AG04450 (cell line): ENCODE measurements at regions not wholly inside any gene's neighbourhood (a gene's known extent, or its start where the extent isn't known, plus 50 kb on each side); places are given as distances from the start of the nearest gene placed in this dataset.
"Not testable (repeated sequence)": the region's sequence is repeated elsewhere in the genome, so short reads cannot be mapped to it uniquely, and the experiment has no call there.

Source experiments
- CTCF ChIA-PET: fragments of 300-600, 350-600 bp; formaldehyde crosslinking; extraction: SDS; loops from one replicate; lab custom pipeline; 2022; ENCODE audit warnings: antibody characterized with exemption, inconsistent platforms; lab: Charles Lee
- POLR2A ChIA-PET: fragments of 350-600 bp; formaldehyde crosslinking; extraction: SDS; loops from one replicate; lab custom pipeline; 2021; ENCODE audit warnings: antibody characterized with exemption, inconsistent platforms; lab: Yijun Ruan, JAX
- DNase-seq: peaks from one replicate; pipeline ENCODE4 v3.0.0-alpha.2; 2011; ENCODE audit warnings: low read depth, low spot score
- H3K27ac ChIP-seq: one replicate; pipeline ENCODE4 v1.5.1; 2012; ENCODE audit warnings: low read depth, low read length, control low read depth
- H3K27me3 ChIP-seq: one replicate; pipeline ENCODE4 v1.6.0; 2012; ENCODE audit warnings: low read length; ENCODE audit not compliant: control insufficient read depth, insufficient read depth
- H3K4me3 ChIP-seq: 2 replicates; pipeline ENCODE4 v1.5.1; 2011; ENCODE audit warnings: mild to moderate bottlenecking, low read depth, low read length, control low read depth
- H3K9me3 ChIP-seq: 2 replicates; pipeline ENCODE4 v1.5.1; 2012; ENCODE audit warnings: low read length; ENCODE audit not compliant: control insufficient read depth, insufficient read depth
- TF ChIP-seq, protein P1 (sequence below): IDR thresholded peaks from 2 replicates; pipeline ENCODE4 v1.5.1; 2011; ENCODE audit warnings: low read depth, low read length, control low read depth, inconsistent platforms

DNA sequence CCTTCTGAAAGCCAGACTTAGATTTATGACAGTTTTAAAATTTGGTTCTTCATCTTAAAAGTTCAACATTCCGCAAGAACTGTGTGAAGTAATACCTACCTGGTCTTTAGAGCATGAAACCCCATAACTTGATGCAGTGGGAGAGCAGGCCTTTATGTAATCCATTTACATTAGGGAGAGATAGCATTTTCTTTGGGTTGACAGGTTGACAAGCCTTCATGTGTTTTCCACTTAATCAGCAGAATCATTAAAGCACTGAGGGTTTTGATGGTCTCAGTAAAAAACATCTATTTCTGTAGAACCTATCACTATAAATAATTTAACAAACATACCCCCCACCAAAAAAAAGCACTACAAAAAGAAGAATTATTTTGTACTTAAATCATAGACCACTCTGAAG, 121.6 kb upstream of the KIF2A start:
- Histone ChIP-seq H3K4me3 (no peak overlapping the region), H3K27me3 (no peaks in the 10 kb centered on the region), H3K27ac (no peak overlapping the region), H3K9me3 (no peaks in the 10 kb centered on the region)
- no peak for DNase-seq
- ChIA-PET POLR2A (no interaction called here), CTCF (no interaction called here)
- TF ChIP-seq, protein P1, sequence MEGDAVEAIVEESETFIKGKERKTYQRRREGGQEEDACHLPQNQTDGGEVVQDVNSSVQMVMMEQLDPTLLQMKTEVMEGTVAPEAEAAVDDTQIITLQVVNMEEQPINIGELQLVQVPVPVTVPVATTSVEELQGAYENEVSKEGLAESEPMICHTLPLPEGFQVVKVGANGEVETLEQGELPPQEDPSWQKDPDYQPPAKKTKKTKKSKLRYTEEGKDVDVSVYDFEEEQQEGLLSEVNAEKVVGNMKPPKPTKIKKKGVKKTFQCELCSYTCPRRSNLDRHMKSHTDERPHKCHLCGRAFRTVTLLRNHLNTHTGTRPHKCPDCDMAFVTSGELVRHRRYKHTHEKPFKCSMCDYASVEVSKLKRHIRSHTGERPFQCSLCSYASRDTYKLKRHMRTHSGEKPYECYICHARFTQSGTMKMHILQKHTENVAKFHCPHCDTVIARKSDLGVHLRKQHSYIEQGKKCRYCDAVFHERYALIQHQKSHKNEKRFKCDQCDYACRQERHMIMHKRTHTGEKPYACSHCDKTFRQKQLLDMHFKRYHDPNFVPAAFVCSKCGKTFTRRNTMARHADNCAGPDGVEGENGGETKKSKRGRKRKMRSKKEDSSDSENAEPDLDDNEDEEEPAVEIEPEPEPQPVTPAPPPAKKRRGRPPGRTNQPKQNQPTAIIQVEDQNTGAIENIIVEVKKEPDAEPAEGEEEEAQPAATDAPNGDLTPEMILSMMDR: no peak

DNA sequence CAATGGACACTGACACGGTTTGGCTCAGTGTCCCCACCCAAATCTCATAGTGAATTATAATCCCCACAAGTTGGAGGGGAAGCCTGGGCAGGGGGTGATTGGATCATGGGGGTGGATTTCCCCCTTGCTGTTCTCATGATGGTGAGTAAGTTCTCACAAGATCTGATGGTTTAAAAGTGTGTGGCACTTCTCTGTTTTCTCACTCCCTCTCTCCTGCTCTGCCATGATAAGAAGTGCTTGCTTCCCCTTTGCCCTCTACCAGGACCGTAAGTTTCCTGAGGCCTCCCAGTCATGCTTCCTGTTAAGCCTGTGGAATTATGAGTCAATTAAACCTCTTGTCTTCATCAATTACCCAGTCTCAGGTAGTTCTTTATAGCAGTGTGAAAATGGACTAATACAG, 115.8 kb upstream of the KIF2A start:
- CTCF ChIA-PET: no interaction called here
- H3K27me3 ChIP-seq: no peaks in the 10 kb centered on the region

DNA sequence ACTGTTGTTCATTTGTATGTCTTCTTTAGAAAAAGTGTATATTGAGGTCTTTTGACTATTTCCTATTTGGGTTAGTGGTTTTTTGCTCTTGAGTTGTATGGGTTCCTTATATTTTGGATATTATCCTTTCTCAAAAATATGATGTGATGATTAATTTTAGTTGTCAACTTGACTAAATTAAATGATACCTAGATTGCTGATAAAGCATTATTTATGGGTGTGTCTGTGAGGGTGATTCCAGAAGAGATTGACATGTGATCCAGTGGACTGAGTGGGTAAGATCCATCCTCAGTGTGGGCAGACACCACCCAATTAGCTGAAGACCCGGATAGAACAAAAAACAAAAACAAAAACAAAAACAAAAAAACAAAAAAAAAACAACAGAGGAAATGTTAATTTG, 115.1 kb upstream of the KIF2A start:
- Histone ChIP-seq H3K4me3 (no peak overlapping the region), H3K27me3 (no peaks in the 10 kb centered on the region), H3K9me3 (no peaks in the 10 kb centered on the region), H3K27ac (no peak overlapping the region)
- ChIA-PET CTCF (no interaction called here), POLR2A (no interaction called here)
- no peak for DNase-seq
- TF ChIP-seq, protein P1: no peak

More for the DNA sequence above, 115.8 kb upstream of the KIF2A start:
- no peak overlapping the region for H3K4me3 ChIP-seq
- no peak for DNase-seq
- H3K9me3 ChIP-seq: no peaks in the 10 kb centered on the region
- POLR2A ChIA-PET: no interaction called here
- TF ChIP-seq, protein P1: no peak
- H3K27ac ChIP-seq: no peak overlapping the region

DNA sequence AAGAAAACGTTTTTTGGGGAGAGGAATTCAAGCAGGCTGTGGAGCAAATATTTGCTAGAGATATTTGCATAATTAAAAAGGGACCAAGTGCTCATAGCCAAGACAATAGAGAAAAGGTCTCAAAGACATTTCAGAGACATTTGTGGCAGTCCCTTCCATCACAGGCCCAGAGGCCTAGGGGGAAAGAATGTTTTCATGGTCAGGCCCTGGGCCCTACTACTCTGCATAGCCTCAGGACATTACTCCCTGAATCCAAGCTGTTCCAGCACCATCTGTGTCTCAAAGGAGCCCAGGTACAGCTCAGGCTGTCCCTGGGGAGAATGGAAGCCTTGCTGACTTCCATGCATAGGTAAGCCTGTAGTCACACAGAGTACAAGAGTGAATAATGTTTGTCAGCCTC, 113.0 kb upstream of the KIF2A start:
- DNase-seq: no peak
- ChIA-PET CTCF (no interaction called here), POLR2A (no interaction called here)
- H3K27ac ChIP-seq: no peak overlapping the region
- H3K4me3 ChIP-seq: no peak overlapping the region
- TF ChIP-seq, protein P1: no peak
- H3K27me3 ChIP-seq: no peaks in the 10 kb centered on the region
- no peaks in the 10 kb centered on the region for H3K9me3 ChIP-seq

DNA sequence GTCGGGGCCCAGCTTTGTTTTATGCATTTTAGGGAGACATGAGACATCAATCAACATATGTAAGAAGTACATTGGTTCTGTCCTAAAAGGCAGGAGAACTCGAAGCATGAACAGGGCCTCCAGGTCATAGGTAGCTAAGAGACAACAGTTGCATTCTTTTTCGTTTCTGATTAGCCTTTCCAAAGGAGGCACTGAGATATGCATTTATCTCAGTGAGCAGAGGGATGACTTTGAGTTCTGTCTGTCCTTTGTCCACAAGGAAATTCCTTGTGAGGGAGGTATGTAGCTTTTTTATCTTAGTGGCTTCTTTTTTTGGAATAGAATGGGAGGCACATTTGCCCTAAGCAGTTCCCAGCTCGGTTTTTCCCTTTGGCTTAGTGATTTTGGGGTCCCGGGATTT, 109.5 kb upstream of the KIF2A start:
- H3K27me3 ChIP-seq, POLR2A ChIA-PET, CTCF ChIA-PET, H3K27ac ChIP-seq, H3K4me3 ChIP-seq, DNase-seq, H3K9me3 ChIP-seq: not testable (repeated sequence)

DNA sequence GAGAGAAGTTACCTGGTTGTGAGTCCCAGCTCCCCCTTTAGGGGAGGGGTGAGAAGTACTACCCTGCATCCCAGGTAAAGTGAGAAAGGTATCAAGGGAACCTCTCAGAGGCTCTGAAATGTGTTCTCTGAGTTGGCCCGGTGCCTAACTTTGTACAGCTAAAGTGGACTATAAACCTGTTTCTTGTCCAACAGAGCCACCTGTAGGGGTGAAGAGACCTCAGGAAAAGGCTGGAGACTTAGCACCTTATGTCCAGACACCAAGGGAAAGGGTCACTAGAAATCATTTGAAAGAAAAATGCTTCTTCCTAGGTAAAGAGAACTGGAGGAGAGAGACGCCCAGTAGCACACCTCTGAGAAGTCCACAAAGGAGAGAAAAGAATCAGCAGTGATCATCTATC, 108.3 kb upstream of the KIF2A start:
- no peak overlapping the region for H3K27ac ChIP-seq
- ChIA-PET CTCF (no interaction called here), POLR2A (no interaction called here)
- H3K27me3 ChIP-seq: peaks cover 2% of the 10 kb centered on the region
- no peak for DNase-seq
- H3K4me3 ChIP-seq: no peak overlapping the region
- no peaks in the 10 kb centered on the region for H3K9me3 ChIP-seq
- TF ChIP-seq, protein P1: no peak
